IMR-90 (cell line): ENCODE measurements at regions not wholly inside any gene's neighbourhood (a gene's known extent, or its start where the extent isn't known, plus 50 kb on each side); places are given as distances from the start of the nearest gene placed in this dataset.

ENCODE experiments used
- ATAC-seq: fragments of 200-7000 bp; cut with Tn5 transposase; 2 replicates; pipeline ENCODE4 v1.9.1; 2020; ENCODE audit warnings: low read depth, mild to moderate bottlenecking, moderate library complexity
- BruUV-seq: library from RNA; stranded (reverse); fragments of 400-500 nt; replicated peaks from 2 replicates; lab custom pipeline; 2021; lab: Mats Ljungman, UMichigan
- CTCF ChIA-PET: fragments of 300-600 bp; formaldehyde crosslinking; extraction: SDS; loops from one replicate; lab custom pipeline; 2021; ENCODE audit warnings: antibody characterized with exemption; lab: Yijun Ruan, JAX
- POLR2A ChIA-PET: fragments of 300-600 bp; sonication (Branson Sonifier 250); formaldehyde crosslinking; loops from one replicate; lab custom pipeline; 2022; ENCODE audit warnings: antibody characterized with exemption; ENCODE audit not compliant: unreplicated experiment; lab: Charles Lee
- DNase-seq: peaks from one replicate; pipeline ENCODE4 v3.0.0; 2013
- H2AFZ ChIP-seq: replicated peaks from 2 replicates; pipeline ENCODE3; 2013; ENCODE audit warnings: low read length, mild to moderate bottlenecking; ENCODE audit not compliant: poor library complexity
- H2AK5ac ChIP-seq: 2 replicates; pipeline ENCODE4 v1.6.1; 2013; ENCODE audit warnings: low read depth, low read length, inconsistent platforms
- H2AK9ac ChIP-seq: replicated peaks from 2 replicates; pipeline ENCODE3; 2013; ENCODE audit warnings: mild to moderate bottlenecking, low read depth, low read length, moderate library complexity; ENCODE audit not compliant: poor library complexity
- H2BK120ac ChIP-seq: 2 replicates; pipeline ENCODE4 v1.6.1; 2013; ENCODE audit warnings: low read depth, low read length, inconsistent platforms
- H2BK15ac ChIP-seq: 3 replicates; pipeline ENCODE4 v1.6.1; 2013; ENCODE audit warnings: low read depth, low read length, inconsistent platforms
- H2BK20ac ChIP-seq: 2 replicates; pipeline ENCODE4 v1.6.1; 2013; ENCODE audit warnings: low read depth, mild to moderate bottlenecking, inconsistent platforms, low read length, moderate library complexity
- H2BK5ac ChIP-seq: 2 replicates; pipeline ENCODE4 v1.6.1; 2013; ENCODE audit warnings: mild to moderate bottlenecking, low read depth, low read length, inconsistent platforms; ENCODE audit not compliant: poor library complexity, severe bottlenecking
- H3K14ac ChIP-seq: replicated peaks from 2 replicates; pipeline ENCODE4 v1.6.1; 2013; ENCODE audit warnings: low read depth, low read length, inconsistent platforms
- H3K18ac ChIP-seq: 2 replicates; pipeline ENCODE4 v1.6.1; 2013; ENCODE audit warnings: low read depth, low read length, control low read depth
- H3K23ac ChIP-seq: 2 replicates; pipeline ENCODE4 v1.6.1; 2013; ENCODE audit warnings: low read depth, low read length, inconsistent platforms
- H3K27ac ChIP-seq: 2 replicates; pipeline ENCODE4 v1.5.1; 2013; ENCODE audit warnings: mild to moderate bottlenecking, control low read depth, low read length; ENCODE audit not compliant: insufficient read depth
- H3K27me3 ChIP-seq: 2 replicates; pipeline ENCODE4 v1.6.1; 2013; ENCODE audit warnings: low read length; ENCODE audit not compliant: control insufficient read depth, insufficient read depth
- H3K36me3 ChIP-seq: 2 replicates; pipeline ENCODE4 v1.6.1; 2013; ENCODE audit warnings: low read length, mixed read lengths; ENCODE audit not compliant: control insufficient read depth, insufficient read depth
- H3K4ac ChIP-seq: 2 replicates; pipeline ENCODE4 v1.6.1; 2013; ENCODE audit warnings: low read depth, low read length, inconsistent platforms
- H3K4me1 ChIP-seq: 2 replicates; pipeline ENCODE4 v1.6.1; 2013; ENCODE audit warnings: low read length, mixed read lengths; ENCODE audit not compliant: control insufficient read depth, insufficient read depth
- H3K4me2 ChIP-seq: 2 replicates; pipeline ENCODE4 v1.6.1; 2013; ENCODE audit warnings: low read depth, mild to moderate bottlenecking, control low read depth, low read length, moderate library complexity
- H3K4me3 ChIP-seq: 2 replicates; pipeline ENCODE4 v1.5.1; 2013; ENCODE audit warnings: low read depth, mild to moderate bottlenecking, control low read depth, low read length, moderate library complexity; ENCODE audit not compliant: insufficient read depth
- H3K56ac ChIP-seq: 2 replicates; pipeline ENCODE4 v1.6.1; 2013; ENCODE audit warnings: low read length, inconsistent platforms; ENCODE audit not compliant: insufficient read depth; ENCODE audit errors: extremely low read depth
- H3K79me1 ChIP-seq, 2 experiments: 2 replicates each; pipeline ENCODE4 v1.6.1; 2013; ENCODE audit warnings: low read length in 2 of 2, inconsistent platforms in 1 of 2, low read depth in 1 of 2
- H3K9ac ChIP-seq: 2 replicates; pipeline ENCODE4 v1.6.1; 2013; ENCODE audit warnings: low read depth, low read length, control low read depth
- H3K9me1 ChIP-seq: 2 replicates; pipeline ENCODE4 v1.6.1; 2013; ENCODE audit warnings: low read length, inconsistent platforms; ENCODE audit not compliant: insufficient read depth
- H3K9me3 ChIP-seq: 2 replicates; pipeline ENCODE4 v1.6.1; 2013; ENCODE audit warnings: low read length; ENCODE audit not compliant: control insufficient read depth, insufficient read depth
- H4K20me1 ChIP-seq: 2 replicates; pipeline ENCODE4 v1.6.1; 2013; ENCODE audit warnings: low read length, inconsistent platforms; ENCODE audit not compliant: insufficient read depth
- H4K5ac ChIP-seq: 2 replicates; pipeline ENCODE4 v1.6.1; 2013; ENCODE audit warnings: mild to moderate bottlenecking, low read depth, low read length, control low read depth
- H4K8ac ChIP-seq, 2 experiments: 2 replicates each; pipeline ENCODE4 v1.6.1; 2013; ENCODE audit warnings: low read depth in 2 of 2, low read length in 2 of 2, control low read depth in 1 of 2, inconsistent platforms in 1 of 2
- H4K91ac ChIP-seq: 2 replicates; pipeline ENCODE4 v1.6.1; 2013; ENCODE audit warnings: low read depth, low read length, inconsistent platforms; ENCODE audit not compliant: insufficient read depth
- CEBPB ChIP-seq: IDR thresholded peaks from 2 replicates; pipeline ENCODE4 v1.6.1; 2012; ENCODE audit warnings: low read depth, low read length, improper control_type of control experiment
- CHD1 ChIP-seq: IDR thresholded peaks from 2 replicates; pipeline ENCODE4 v1.6.1; 2012; ENCODE audit warnings: low read depth, low read length, improper control_type of control experiment
- CTCF ChIP-seq: conservative IDR thresholded peaks from 2 replicates; pipeline ENCODE4 v1.5.1; 2012; ENCODE audit warnings: mild to moderate bottlenecking, low read depth, low read length, improper control_type of control experiment
- ELK1 ChIP-seq: fragments of 150-350 bp; IDR thresholded peaks from 2 replicates; pipeline ENCODE4 v1.6.1; 2016; ENCODE audit warnings: low read depth, mild to moderate bottlenecking, low read length, moderate library complexity, borderline replicate concordance
- MXI1 ChIP-seq: IDR thresholded peaks from 2 replicates; pipeline ENCODE4 v1.6.1; 2012; ENCODE audit warnings: low read depth, mild to moderate bottlenecking, low read length, moderate library complexity, borderline replicate concordance
- NFE2L2 ChIP-seq: fragments of 150-350 bp; IDR thresholded peaks from 2 replicates; pipeline ENCODE4 v1.6.1; 2016; ENCODE audit warnings: low read depth, mild to moderate bottlenecking, low read length
- POLR2A ChIP-seq: IDR thresholded peaks from 2 replicates; pipeline ENCODE4 v1.6.1; 2012; ENCODE audit warnings: mild to moderate bottlenecking, low read depth, low read length
- RCOR1 ChIP-seq: IDR thresholded peaks from 2 replicates; pipeline ENCODE4 v1.6.1; 2012; ENCODE audit warnings: mild to moderate bottlenecking, low read length, improper control_type of control experiment; ENCODE audit not compliant: insufficient replicate concordance
- RFX5 ChIP-seq: IDR thresholded peaks from 2 replicates; pipeline ENCODE4 v1.8.0; 2012; ENCODE audit warnings: low read depth, mild to moderate bottlenecking, low read length, moderate library complexity
- SMC3 ChIP-seq: fragments of 150-350 bp; IDR thresholded peaks from 2 replicates; pipeline ENCODE4 v1.6.1; 2016; ENCODE audit warnings: low read depth, mild to moderate bottlenecking, antibody characterized with exemption, low read length, moderate library complexity
- whole genome bisulfite sequencing, 2 experiments: methylation state at CpG; one replicate each; pipeline versions ENCODE4 v1.1.5 to v1.1.7; 2013; ENCODE audit warnings: missing lambda C conversion rate in 2 of 2; ENCODE audit not compliant: insufficient read length in 1 of 2; ENCODE audit errors: extremely low coverage in 2 of 2; 5-methylcytosine and 5-hydroxymethylcytosine counted together
- dilution Hi-C: fragments of 300-500 bp; cut with HindIII; formaldehyde crosslinking; loops from one replicate; pipeline ENCODE4 v1.14.3; 2018; ENCODE audit warnings: low sequenced_read_pairs; ENCODE audit not compliant: unreplicated experiment
- in situ Hi-C: fragments of 300-500 bp; cut with MboI; formaldehyde crosslinking; loops from 3 replicates; pipeline ENCODE4 v1.14.3; 2019; ENCODE audit warnings: low sequenced_read_pairs, inconsistent platforms, mixed read lengths
- intact Hi-C: fragments of 100-400 bp; cut with micrococcal nuclease; formaldehyde crosslinking; loops from 2 replicates; pipeline ENCODE4 v1.10.0; 2022

GRCh38 chr2:129480790-129481189, 498.7 kb upstream of the RAB6C start:
- Histone ChIP-seq H3K56ac (no peak overlapping the region), H3K4me3 (no peak overlapping the region), H3K23ac (no peak overlapping the region), H3K4me2 (no peak overlapping the region), H2AFZ (no peak overlapping the region), H2AK5ac (no peak overlapping the region), H2BK15ac (no peak overlapping the region), H4K91ac (no peak overlapping the region), H4K5ac (no peak overlapping the region), H3K14ac (no peak overlapping the region), H4K8ac (no peak overlapping the region), H2BK120ac (no peak overlapping the region), H3K4ac (no peak overlapping the region), H3K27ac (no peak overlapping the region), H3K18ac (no peak overlapping the region), H3K36me3 (no peaks in the 10 kb centered on the region), H4K20me1 (no peaks in the 10 kb centered on the region), H3K79me1 (no peaks in the 10 kb centered on the region), H3K9ac (no peak overlapping the region), H3K27me3 (no peaks in the 10 kb centered on the region), H2AK9ac (no peak overlapping the region), H3K9me3 (peaks cover 33% of the 10 kb centered on the region), H3K9me1 (no peaks in the 10 kb centered on the region), H3K4me1 (no peaks in the 10 kb centered on the region), H2BK5ac (no peak overlapping the region), H2BK20ac (no peak overlapping the region)
- no peak for ATAC-seq
- CTCF ChIA-PET, result no interaction called here
- in situ Hi-C loops (no loop called here), intact Hi-C loops (no loop called here), dilution Hi-C loops (no loop called here)
- no CpG with 5 or more reads among the region's 3 CpGs for WGBS, 2 experiments
- POLR2A ChIA-PET, result no interaction called here
- no peak for DNase-seq
- no TSS peak for BruUV-seq
- TF ChIP-seq RCOR1 (no peak), CTCF (no peak), ELK1 (no peak), NFE2L2 (no peak), CHD1 (no peak), RFX5 (no peak), POLR2A (no peak), MXI1 (no peak), SMC3 (no peak), CEBPB (no peak)
